Hematopoietic multipotent progenitor cell (in vitro differentiated cells): ENCODE measurements at regions not wholly inside any gene's neighbourhood (a gene's known extent, or its start where the extent isn't known, plus 50 kb on each side); places are given as distances from the start of the nearest gene placed in this dataset.
"Not testable (repeated sequence)": the region's sequence is repeated elsewhere in the genome, so short reads cannot be mapped to it uniquely, and the experiment has no call there.

ENCODE experiments used
- DNase-seq, 3 donors: peaks; one replicate each; pipeline ENCODE4 v3.0.0-alpha.2; 2011 to 2015; ENCODE audit warnings: low read depth in 2 of 3, low spot score in 2 of 3

DNA sequence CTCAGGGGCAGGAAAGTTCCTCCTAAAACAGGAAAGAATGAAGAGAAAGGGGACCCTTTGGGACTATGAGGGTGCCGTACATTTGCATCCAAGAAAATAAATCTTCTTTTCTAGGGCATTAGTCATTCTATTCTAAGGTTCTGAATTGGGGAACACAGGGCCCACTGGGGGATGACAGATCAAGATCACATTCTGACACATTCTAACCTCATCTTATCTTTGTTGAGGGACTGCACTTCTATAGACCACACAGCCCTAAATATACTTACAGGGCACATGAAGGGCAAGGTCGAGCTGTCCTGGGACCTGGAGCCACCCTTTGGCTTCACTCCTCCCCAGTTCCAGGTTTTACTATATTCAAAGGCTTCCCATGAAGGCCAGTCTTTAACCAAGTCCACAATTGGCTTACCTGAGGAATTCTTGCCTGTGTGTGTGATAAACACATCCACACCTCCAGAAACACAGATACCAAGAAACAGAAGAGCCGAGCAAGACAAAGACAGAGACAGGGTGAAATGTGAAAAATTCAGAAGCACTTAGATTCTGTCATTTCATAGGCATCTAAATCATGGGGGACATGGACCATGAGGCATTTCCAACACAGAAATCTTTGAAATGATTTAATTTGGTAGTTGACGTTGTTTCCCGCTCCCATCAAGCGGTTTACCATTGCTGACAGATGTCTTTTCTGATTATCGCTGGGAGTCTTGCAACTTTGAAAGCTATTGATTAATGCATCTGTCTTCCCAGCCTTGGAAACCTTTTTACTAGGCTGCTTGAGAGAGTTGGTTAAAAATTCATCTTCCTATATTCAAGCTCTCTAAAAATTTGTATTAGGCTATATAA is 75.8 kb downstream of the CCDC71L start:
- DNase-seq: no peak

DNA sequence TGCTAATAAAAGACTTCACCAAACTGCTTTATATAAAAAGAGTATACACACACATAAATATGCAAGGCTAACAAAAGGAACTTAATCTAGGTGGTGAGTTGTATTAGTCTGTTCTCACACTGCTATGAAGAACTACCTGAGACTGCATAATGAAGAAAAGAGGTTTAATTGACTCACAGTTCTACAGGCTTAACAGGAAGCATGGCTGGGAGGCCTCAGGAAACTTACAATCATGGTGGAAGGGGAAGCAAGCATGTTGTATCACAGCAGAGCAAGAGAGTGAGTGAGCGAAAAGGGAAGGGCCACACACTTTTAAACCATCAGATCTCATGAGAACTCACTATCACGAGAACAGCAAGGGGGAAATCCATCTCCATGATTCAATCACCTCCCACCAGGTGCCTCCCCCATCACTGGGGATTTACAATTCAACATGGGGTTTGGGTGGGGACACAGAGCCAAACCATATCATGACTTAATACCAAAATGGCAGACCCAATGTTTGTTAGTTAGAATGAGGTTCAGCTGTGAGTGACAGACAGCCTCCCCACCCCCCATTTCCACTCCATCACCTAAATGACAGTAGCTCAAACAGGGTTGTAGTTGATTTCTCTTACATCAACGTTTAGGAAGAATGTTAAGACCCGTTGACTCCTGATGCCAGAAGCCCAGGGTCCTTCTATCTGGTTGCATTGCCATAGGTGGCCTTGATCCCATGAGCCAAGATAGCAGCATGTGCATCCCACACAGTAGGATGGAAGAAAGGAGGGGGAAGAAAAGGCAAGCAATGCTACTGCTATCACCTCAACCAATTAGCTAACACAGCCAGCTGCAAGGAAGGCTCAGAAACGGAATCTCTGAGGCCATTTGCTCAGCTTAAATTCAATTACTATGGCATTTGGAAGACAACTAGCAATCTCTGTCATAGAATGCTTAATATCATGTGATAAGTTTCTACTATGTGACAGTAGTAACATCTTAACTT is 77.0 kb downstream of the CCDC71L start:
- DNase-seq: no peak

DNA sequence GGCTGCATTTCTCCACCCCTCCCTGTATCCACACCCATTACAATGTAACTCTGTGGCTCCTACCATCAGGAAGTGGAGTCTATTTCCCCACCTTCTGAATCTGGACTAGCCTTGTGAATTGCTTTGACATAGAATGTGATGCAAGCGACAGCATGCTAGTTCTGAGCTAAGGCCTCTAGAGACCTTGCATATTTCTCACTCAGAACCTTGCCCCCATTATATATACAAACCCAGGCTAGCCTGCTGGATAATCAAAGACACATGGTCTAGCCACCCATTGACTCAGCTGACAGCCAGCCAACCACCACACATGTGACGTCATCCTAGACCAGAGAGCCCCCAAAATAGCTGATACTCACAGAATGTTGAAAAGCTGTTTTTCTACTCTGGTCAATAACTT is 77.9 kb downstream of the CCDC71L start:
- DNase-seq: no peak

DNA sequence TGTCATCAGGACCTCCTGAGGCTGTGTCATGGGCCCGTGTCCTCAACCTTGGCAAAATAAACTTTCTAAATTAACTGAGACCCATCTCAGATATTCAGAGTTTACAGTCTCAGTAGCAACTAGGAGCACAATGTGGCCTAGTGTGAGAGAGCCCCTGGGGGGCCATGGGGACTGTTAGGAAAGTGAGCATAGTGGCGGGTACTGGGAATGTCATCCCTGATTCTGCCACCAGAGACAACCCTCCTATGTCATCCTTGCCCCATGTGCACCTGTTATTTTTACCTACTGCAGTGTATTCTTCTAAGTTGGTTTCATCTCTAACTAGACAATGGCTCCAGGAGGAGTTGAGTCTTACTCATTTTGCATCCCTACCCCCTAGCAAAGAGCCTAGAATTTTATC is 78.6 kb downstream of the CCDC71L start:
- DNase-seq: no peak

DNA sequence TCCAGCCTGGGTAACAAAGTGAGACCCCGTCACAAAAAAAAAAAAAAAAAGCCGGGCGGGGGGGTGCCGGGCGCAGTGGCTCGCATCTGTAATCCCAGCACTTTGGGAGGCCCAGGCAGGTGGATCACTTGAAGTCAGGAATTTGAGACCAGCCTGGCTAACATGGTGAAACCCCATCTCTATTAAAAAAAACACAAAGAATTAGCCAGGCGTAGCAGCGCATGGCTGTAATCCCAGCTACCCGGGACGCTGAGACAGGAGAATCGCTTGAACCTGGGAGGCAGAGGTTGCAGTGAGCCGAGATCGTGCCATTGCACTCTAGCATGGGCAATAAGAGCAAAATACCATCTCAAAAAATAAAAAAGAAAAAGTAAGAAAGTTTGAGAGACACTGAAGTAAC is 81.9 kb downstream of the CCDC71L start:
- DNase-seq: not testable (repeated sequence)

DNA sequence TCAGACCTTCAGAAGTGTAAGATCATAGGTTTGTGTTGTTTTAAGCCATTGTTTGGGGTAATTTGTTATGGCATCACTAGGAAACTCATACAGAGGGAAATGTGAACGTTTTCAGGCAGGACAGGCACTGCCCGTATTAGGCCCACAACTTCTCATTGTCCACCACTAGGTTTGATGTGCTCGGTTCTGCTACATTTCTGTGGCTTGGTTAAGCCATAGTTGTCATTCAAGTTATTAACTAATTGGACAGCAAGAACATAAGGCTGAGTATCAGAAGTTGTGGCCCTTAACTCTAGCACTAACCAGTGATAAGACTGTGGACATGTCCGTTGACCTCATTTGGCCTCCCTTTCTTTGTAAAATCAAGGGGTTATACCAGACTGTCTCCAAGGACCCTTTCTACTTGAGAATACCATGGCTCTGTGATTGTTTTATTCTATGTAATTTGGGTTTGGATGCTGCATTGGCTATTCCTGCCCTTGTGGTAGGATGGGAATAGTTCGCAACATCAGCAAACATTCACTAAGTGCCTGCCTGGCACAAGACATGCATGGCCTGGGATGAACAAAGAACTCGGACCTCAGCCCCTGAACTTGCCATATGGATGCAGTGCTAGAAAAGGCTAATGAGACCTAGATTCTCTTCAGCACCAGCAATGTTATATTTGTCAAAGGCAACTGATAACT is 85.7 kb downstream of the CCDC71L start:
- DNase-seq: no peak

DNA sequence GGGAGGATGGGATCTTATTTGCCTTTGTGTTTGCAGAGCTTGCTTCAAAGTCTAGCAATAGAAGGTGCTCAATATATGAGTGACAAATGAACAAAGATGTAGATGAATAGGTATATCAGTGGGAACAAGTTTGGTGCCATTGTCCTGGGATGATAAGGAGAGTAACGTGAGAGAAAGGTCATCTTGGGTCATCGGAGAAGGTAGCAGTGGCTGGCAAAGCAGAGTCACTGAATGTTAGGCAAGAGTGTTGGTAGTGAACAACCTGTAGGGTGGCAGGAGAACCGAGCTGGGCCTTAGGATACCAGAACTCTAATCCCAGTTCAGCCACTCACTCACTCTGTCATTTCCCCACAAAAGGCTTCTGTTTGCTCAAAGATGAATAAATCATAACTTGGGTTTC is 87.2 kb downstream of the CCDC71L start:
- no peak for DNase-seq

DNA sequence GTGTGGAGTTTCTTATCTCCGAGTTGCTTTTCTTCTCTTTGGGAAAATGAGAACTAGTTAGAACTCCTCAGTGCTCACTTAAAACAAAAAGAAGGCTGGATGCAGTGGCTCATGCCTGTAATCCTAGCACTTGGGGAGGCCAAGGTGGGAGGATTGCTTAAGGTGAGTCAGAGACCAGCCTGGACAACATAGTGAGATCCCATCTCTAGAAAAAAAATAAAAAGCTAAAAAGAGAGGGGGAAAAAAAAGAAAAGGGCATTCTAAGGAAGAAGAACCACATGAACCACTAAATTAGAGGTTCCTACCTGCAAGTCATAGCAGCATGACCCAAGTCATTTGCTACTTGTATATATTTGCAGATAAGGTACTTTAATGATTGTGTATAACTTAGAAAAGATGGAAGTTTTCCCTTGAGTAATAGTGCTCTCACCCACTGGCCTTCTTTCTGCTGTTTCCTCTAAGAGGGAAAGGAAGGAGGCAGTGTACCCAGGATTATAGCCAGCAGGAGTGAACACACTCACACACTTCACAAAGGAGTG is 87.8 kb downstream of the CCDC71L start:
- DNase-seq: no peak

DNA sequence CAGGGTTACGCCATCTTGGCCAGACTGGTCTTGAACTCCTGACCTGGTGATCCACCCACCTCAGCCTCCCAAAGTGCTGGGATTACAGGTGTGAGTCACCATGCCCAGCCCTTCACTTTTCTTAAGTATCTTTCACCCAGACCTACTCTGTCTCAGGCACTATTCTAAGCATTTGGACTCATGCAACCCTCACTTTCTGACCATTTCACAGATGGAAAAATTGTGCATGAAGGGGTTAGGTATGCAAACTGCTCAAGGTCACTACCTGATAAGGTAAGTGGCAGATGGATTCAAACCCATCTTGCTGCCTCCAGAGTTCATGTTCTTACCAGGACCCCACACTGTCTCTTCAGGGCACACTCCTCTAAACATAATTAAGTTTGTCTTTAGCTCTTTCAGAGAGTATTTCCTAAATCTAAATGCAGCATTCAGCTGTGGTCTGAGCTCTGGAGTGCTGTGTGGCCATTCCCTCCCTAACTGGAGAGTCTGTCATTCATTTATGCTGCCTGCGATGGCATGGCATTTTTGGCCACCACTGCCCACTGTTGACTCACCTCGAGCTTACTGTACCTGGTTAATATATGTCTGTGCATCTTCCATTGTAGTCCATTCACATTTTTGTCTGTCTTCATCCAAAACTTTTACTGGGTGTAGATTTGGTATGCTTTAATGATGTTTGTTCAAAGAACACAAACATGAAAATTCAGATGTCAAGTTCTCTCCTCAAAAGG is 88.4 kb downstream of the CCDC71L start:
- DNase-seq: no peak

DNA sequence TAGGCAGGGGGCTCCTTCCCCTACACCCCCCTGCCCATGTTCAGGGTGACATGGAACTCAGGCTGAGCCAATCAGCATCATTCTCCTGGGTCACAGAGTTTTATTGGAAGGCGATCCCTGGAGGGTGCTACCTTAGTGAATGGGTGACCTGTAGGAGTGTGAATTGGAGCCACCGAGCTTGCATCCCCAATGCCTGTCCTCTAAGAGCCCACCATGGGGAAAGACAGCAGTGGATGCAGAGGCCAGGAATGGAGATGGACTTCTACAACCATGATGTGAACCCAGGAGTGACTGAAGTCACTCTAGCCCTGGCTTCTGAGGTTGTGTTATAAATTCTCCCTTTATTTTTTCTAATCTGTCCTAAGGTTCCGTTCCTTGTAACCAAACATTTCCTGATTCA is 89.4 kb downstream of the CCDC71L start:
- no peak for DNase-seq

DNA sequence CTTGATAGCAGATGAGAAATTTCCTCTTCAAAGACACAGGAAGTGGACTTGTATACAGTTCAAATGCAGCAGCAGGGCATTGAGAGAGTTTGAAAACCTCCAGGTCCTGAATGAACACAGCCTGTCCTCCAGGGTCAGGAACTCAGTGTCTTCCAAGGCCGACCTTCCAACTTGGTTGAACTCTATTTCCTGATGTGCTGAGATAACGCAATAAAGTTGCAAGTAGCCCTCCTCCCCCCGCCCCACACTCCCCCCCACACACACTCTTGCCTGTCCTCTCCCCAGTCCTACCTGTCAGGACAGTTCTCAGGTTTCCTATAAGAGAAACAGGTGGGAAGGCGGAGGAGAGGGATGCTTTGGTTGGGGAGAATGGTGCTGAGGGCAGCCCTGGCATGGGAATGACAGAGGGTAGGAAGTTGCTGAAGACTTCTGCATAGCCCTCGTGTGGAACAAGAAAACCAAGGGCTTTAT is 90.0 kb downstream of the CCDC71L start:
- DNase-seq: no peak

DNA sequence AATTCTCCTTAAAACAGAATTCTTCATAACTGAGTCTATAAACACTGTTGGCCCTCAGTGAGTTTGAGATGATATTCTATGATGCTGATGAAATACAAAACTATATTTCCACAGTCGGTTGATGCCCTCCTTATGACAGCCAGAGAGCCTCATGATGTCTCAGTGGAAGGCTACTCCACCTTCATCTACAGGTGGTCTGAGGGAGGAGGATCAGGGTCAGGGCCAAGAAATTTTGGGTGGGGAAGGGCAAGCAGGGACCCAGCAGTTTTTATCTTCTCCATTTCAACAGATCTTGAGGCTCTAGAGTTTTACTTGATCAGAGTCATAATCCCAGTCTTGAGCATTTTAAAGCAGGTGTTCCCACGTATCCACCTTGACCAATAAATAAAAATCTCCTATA is 90.8 kb downstream of the CCDC71L start:
- no peak for DNase-seq

DNA sequence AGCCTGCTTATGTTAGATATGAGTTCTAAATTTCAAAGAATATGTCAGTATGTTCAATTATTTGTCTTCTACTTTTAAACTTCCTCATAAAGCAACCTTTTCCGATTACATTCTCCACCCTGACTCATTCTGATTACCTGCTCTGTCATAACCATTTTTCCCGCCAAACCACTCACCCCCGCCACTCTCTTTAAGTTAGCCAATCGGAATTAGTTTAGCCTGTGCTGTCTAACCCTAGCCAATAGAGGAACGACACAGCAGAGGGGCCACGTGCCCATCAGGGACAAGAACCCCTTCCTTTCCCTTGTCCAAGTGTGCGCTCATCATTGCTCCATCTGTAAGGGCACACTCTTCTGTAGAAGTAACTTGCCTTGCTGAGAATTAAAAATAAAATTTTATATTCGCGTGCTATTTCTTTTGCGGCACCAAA is 91.4 kb downstream of the CCDC71L start:
- DNase-seq: no peak

DNA sequence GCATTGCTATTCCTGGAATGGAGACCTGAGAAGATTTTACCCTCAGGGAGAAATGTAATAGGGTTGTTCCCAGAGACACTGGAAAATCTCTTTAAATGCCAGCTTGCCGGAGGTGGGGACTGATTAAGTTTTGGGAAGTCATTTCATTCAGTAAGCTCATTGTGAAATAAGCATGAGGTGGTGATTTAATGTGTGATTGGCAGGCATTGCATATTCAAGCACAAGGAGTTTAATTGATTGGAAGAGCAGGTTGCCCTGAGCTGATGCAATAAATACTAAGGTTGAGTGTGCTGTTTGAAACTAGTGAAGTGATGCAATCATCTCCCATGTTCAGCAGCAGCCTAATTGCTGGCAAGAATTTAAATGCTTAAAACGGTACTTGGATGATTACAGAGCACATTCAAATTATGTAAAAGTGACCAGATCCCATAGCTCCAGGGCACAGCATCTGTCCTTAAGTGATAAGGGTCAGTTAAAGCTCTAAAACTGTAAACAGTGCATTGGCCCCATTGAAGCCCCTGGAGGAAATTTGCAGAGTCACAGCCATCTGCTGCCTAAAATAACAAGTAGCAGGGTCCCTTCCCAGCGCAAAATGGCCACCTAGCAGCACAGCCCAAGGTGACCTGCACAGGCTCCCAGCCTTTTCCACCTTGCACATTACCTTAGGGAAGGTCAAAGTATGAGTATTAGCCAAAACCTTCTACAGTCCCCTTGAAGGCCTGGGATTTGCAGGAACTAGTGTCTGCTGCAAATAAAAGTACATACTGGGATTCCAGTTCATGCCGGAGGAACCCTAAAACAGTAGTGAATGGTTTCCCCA is 92.1 kb downstream of the CCDC71L start:
- peak in 2 of 3 donors; percentile 33 to 44 for DNase-seq

DNA sequence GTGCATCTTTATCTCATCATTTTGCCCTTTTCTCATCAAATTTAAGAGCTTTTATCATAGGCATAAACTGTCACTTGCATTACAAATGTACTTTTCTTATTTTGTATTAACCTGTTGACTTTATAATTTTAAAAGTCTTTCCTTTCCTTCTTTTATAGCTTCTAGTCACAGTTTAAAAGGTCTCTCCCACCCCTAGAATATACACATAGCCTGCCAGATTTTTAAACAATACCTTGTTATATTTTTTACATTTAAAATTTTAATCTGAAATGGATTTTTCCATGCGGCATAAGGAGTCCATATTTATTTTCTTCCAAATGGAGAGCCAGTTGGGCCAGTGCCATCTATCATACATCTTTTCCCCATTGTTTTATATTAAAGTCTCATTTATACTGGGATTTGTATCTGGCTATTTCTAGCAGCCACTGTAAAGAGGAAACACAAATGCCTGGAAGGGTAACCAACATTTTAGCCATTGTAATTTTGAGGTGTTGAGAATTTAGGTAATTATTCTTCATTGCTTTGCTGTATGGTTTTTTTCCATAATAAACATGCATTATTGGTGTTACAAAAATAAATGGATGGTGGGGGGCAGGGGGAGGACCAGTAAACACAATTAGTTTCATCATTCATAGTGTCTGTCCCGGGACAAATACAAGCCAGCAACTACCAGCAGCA is 92.8 kb downstream of the CCDC71L start:
- no peak for DNase-seq

DNA sequence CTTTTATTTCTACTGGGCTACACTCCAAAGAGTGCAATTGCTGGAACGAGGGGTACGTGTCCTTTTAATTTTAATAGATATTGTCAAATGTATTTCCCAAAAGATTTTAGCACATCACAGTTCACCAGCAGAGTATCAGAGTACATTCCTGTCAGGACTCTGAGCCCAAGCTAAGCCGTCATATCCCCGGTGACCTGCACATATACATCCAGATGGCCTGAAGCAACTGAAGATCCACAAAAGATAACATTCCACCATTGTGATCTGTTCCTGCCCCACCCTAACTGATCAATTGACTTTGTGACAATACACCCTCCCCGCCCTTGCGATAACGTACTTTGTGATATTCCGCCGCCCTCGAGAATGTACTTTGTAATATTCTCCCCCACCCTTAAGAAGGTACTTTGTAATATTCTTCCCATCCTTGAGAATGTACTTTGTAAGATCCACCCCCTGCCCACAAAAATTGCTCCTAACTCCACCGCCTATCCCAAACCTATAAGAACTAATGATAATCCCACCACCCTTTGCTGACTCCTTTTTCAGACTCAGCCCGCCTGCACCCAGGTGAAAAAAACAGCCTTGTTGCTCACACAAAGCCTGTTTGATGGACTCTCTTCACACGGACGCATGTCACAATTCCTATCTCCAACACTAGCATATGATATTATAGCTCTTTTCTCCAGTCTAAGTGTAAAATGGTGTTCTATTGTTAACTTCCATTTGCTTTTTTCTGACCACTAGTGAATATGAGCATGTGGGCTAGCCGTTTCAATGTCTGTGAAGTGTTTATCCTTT is 93.6 kb downstream of the CCDC71L start:
- not testable (repeated sequence) for DNase-seq

DNA sequence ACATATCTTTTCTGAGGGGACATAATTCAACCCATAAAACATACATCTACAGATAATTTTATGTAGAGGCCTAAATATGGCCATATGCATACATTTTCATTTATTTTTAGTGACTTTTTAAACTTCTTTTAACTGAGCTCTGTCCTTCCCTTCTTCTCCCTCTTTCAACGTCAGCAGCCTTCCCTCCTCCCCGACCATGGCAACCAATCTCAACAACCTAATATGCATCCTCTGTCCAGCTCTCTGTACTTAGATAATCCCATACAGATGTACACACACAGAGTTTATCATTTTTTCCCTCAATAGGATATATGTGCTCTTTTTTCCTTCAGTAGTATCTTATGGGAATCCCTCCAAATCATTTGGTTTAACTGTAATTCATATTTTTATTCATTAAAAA is 94.3 kb downstream of the CCDC71L start:
- no peak for DNase-seq

DNA sequence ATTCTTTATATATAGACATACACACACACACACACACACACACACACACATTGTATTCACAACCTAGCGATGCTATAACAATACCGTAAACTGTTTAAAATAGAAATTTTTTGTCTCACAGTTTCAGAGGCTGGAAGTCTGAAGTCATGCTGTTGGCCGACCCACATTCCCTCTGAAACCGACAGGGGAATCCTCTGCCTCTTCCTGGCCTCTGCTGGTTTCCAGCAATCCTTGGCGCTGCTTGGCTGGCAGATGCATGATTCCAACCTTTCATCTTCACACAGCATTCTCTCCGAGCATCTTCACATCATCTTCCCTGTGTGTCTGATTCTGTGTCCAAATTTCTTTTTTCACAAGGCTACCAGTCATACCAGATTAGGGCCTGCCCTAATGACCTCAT is 94.8 kb downstream of the CCDC71L start:
- no peak for DNase-seq
